ENCODE measurements at regions not wholly inside any gene's neighbourhood (a gene's known extent, or its start where the extent isn't known, plus 50 kb on each side); places are given as distances from the start of the nearest gene placed in this dataset.

GRCh38 chr21:43278766-43279577, 110.2 kb downstream of the CRYAA start:
- Mint-ChIP-seq H3K27me3 (ENCODE audit: low read depth) (peaks cover 5% of the 10 kb centered on the region), H3K4me1 (ENCODE audit: low read depth) (no peaks in the 10 kb centered on the region), H3K36me3 (ENCODE audit: low read depth) (no peaks in the 10 kb centered on the region), H3K27ac (no peak overlapping the region), H3K4me3 (no peak overlapping the region), H3K9me3 (no peaks in the 10 kb centered on the region)
- CTCF ChIA-PET = no interaction called here
- no peak for DNase-seq
- intact Hi-C loops (cut with micrococcal nuclease) = no loop called here

GRCh38 chr21:43278359-43278758, 109.6 kb downstream of the CRYAA start:
- CTCF ChIA-PET = no interaction called here
- peaks cover 5% of the 10 kb centered on the region for H3K27me3 Mint-ChIP-seq (ENCODE audit: low read depth)
- no peak overlapping the region for H3K4me3 Mint-ChIP-seq
- H3K4me1 Mint-ChIP-seq (ENCODE audit: low read depth) = no peaks in the 10 kb centered on the region
- no peak for DNase-seq
- H3K36me3 Mint-ChIP-seq (ENCODE audit: low read depth) = no peaks in the 10 kb centered on the region
- no peaks in the 10 kb centered on the region for H3K9me3 Mint-ChIP-seq
- H3K27ac Mint-ChIP-seq = no peak overlapping the region
- intact Hi-C loops (cut with micrococcal nuclease) = no loop called here

GRCh38 chr21:43277481-43278351, 108.9 kb downstream of the CRYAA start:
- H3K36me3 Mint-ChIP-seq (ENCODE audit: low read depth) = no peaks in the 10 kb centered on the region
- no peak overlapping the region for H3K27ac Mint-ChIP-seq
- no peak for DNase-seq
- intact Hi-C loops (cut with micrococcal nuclease) = no loop called here
- CTCF ChIA-PET = interaction anchor here (1.5 kb wide), 1 partner anchor 368 kb away, joined by 3 read pairs; no protein-coding TSS in a partner anchor
- no peaks in the 10 kb centered on the region for H3K4me1 Mint-ChIP-seq (ENCODE audit: low read depth)
- H3K4me3 Mint-ChIP-seq = no peak overlapping the region
- H3K9me3 Mint-ChIP-seq = no peaks in the 10 kb centered on the region
- peaks cover 5% of the 10 kb centered on the region for H3K27me3 Mint-ChIP-seq (ENCODE audit: low read depth)

- no peak for DNase-seq
- intact Hi-C loops (cut with micrococcal nuclease) = no loop called here
- Mint-ChIP-seq H3K4me1 (ENCODE audit: low read depth) (no peaks in the 10 kb centered on the region), H3K4me3 (no peak overlapping the region), H3K27me3 (ENCODE audit: low read depth) (peaks cover 5% of the 10 kb centered on the region), H3K9me3 (no peaks in the 10 kb centered on the region), H3K27ac (no peak overlapping the region), H3K36me3 (ENCODE audit: low read depth) (no peaks in the 10 kb centered on the region)
- CTCF ChIA-PET = interaction anchor here (1.5 kb wide), 1 partner anchor 369 kb away, joined by 3 read pairs; no protein-coding TSS in a partner anchor
Observed at GRCh38 chr21:43276811-43277210, 108.0 kb downstream of the CRYAA start.

- Mint-ChIP-seq H3K9me3 (no peaks in the 10 kb centered on the region), H3K36me3 (ENCODE audit: low read depth) (no peaks in the 10 kb centered on the region), H3K27ac (no peak overlapping the region), H3K4me1 (ENCODE audit: low read depth) (no peaks in the 10 kb centered on the region), H3K4me3 (no peak overlapping the region), H3K27me3 (ENCODE audit: low read depth) (peaks cover 5% of the 10 kb centered on the region)
- CTCF ChIA-PET = no interaction called here
- DNase-seq = peak; percentile 33
- intact Hi-C loops (cut with micrococcal nuclease) = no loop called here
Observed at GRCh38 chr21:43275421-43276211, 106.8 kb downstream of the CRYAA start.

- no peak overlapping the region for H3K4me3 Mint-ChIP-seq
- CTCF ChIA-PET = no interaction called here
- intact Hi-C loops (cut with micrococcal nuclease) = no loop called here
- H3K27me3 Mint-ChIP-seq (ENCODE audit: low read depth) = peaks cover 5% of the 10 kb centered on the region
- H3K27ac Mint-ChIP-seq = no peak overlapping the region
- no peak for DNase-seq
- no peaks in the 10 kb centered on the region for H3K9me3 Mint-ChIP-seq
- H3K36me3 Mint-ChIP-seq (ENCODE audit: low read depth) = no peaks in the 10 kb centered on the region
- no peaks in the 10 kb centered on the region for H3K4me1 Mint-ChIP-seq (ENCODE audit: low read depth)
Observed at GRCh38 chr21:43274946-43275310, 106.1 kb downstream of the CRYAA start.

- H3K4me1 Mint-ChIP-seq (ENCODE audit: low read depth) = no peaks in the 10 kb centered on the region
- CTCF ChIA-PET = no interaction called here
- intact Hi-C loops (cut with micrococcal nuclease) = no loop called here
- H3K27ac Mint-ChIP-seq = no peak overlapping the region
- H3K27me3 Mint-ChIP-seq (ENCODE audit: low read depth) = peaks cover 5% of the 10 kb centered on the region
- H3K9me3 Mint-ChIP-seq = no peaks in the 10 kb centered on the region
- H3K36me3 Mint-ChIP-seq (ENCODE audit: low read depth) = no peaks in the 10 kb centered on the region
- H3K4me3 Mint-ChIP-seq = no peak overlapping the region
- no peak for DNase-seq
Observed at GRCh38 chr21:43274022-43274945, 105.5 kb downstream of the CRYAA start.

- H3K27ac Mint-ChIP-seq = no peak overlapping the region
- DNase-seq = no peak
- peaks cover 5% of the 10 kb centered on the region for H3K27me3 Mint-ChIP-seq (ENCODE audit: low read depth)
- no peak overlapping the region for H3K4me3 Mint-ChIP-seq
- no peaks in the 10 kb centered on the region for H3K4me1 Mint-ChIP-seq (ENCODE audit: low read depth)
- CTCF ChIA-PET = no interaction called here
- H3K36me3 Mint-ChIP-seq (ENCODE audit: low read depth) = no peaks in the 10 kb centered on the region
- no peaks in the 10 kb centered on the region for H3K9me3 Mint-ChIP-seq
- intact Hi-C loops (cut with micrococcal nuclease) = no loop called here
Observed at GRCh38 chr21:43273708-43274021, 104.9 kb downstream of the CRYAA start.

- H3K4me1 Mint-ChIP-seq (ENCODE audit: low read depth) = no peaks in the 10 kb centered on the region
- H3K4me3 Mint-ChIP-seq = no peak overlapping the region
- no peaks in the 10 kb centered on the region for H3K9me3 Mint-ChIP-seq
- no peak for DNase-seq
- intact Hi-C loops (cut with micrococcal nuclease) = no loop called here
- CTCF ChIA-PET = no interaction called here
- H3K27me3 Mint-ChIP-seq (ENCODE audit: low read depth) = peaks cover 5% of the 10 kb centered on the region
- no peak overlapping the region for H3K27ac Mint-ChIP-seq
- H3K36me3 Mint-ChIP-seq (ENCODE audit: low read depth) = no peaks in the 10 kb centered on the region
Observed at GRCh38 chr21:43273016-43273707, 104.4 kb downstream of the CRYAA start.

GRCh38 chr21:43272591-43272990, 103.8 kb downstream of the CRYAA start:
- Mint-ChIP-seq H3K27ac (no peak overlapping the region), H3K4me3 (no peak overlapping the region), H3K9me3 (no peaks in the 10 kb centered on the region), H3K36me3 (ENCODE audit: low read depth) (no peaks in the 10 kb centered on the region), H3K4me1 (ENCODE audit: low read depth) (no peaks in the 10 kb centered on the region), H3K27me3 (ENCODE audit: low read depth) (peaks cover 5% of the 10 kb centered on the region)
- CTCF ChIA-PET = no interaction called here
- intact Hi-C loops (cut with micrococcal nuclease) = no loop called here
- DNase-seq = no peak

- Mint-ChIP-seq H3K27me3 (ENCODE audit: low read depth) (peaks cover 4% of the 10 kb centered on the region), H3K4me1 (ENCODE audit: low read depth) (no peaks in the 10 kb centered on the region), H3K4me3 (no peak overlapping the region), H3K36me3 (ENCODE audit: low read depth) (no peaks in the 10 kb centered on the region), H3K27ac (no peak overlapping the region), H3K9me3 (no peaks in the 10 kb centered on the region)
- DNase-seq = no peak
- CTCF ChIA-PET = no interaction called here
- intact Hi-C loops (cut with micrococcal nuclease) = no loop called here
Observed at GRCh38 chr21:43271452-43272020, 102.7 kb downstream of the CRYAA start.

Data from activated naive CD4-positive, alpha-beta T cell treated with anti-CD3 and anti-CD28 coated beads for 36 hours (primary cell).